ENCODE measurements at regions not wholly inside any gene's neighbourhood (a gene's known extent, or its start where the extent isn't known, plus 50 kb on each side); places are given as distances from the start of the nearest gene placed in this dataset.
"Not testable (repeated sequence)": the region's sequence is repeated elsewhere in the genome, so short reads cannot be mapped to it uniquely, and the experiment has no call there.

DNA sequence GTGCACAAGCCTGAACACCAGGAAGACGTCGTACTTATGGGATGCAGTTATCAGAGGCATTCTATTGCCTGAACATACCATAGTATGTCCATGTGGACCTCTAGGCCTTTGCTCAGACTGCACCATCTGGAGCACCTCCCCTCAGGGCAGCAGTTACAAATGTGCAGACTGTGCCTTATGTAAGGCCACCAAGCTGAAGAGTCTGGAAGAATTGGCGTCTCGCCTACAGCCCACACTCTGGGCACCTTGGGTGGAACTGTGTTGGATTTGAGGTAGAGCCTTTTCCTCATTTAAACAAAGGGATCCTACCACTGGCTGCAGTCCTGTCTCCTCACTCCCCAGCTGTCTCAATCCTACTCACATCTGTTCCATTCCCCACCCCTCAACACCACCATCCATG lies 204.3 kb upstream of the FRMD6 start:
- no peak for DNase-seq

GRCh38 chr14:51448831-51449670 lies 202.7 kb upstream of the FRMD6 start:
- DNase-seq, result no peak

DNA sequence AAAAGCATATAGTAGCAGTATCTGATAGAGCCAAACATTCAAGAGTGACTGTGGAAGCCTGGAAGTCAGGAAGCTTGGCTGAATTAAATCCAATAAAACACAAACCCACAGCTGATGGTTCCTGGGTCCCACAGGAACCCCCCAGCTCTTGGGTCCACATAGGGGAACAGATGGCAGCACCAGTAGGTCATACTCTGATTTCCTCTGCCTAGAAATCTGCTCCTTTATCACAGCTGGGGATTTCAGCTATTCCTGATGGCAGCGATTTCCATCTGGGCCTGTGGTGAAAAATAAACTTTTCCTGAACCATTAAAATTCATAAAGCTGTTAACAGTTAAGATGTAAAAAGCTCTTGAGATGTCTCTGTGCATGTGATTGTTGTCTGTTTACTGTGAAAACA lies 202.0 kb upstream of the FRMD6 start:
- DNase-seq, result no peak

DNA sequence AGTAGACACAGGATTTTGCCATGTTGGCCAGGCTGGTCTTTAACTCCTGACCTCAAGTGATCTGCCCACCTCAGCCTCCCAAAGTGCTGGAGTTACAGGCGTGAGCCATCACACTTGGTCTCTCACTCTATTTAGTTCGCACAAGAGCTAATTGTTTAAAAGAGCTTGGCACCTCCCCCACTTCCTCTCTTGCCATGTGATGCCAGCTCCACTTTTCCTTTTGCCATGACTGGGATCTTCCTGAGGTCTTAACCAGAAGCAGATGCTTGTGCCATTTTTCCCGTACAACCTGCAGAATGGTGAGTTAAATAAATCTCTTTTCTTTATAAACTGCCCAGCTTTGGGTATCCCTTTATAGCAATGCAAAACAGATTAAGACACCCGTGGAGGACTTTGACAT lies 200.1 kb upstream of the FRMD6 start:
- no peak for DNase-seq

DNA sequence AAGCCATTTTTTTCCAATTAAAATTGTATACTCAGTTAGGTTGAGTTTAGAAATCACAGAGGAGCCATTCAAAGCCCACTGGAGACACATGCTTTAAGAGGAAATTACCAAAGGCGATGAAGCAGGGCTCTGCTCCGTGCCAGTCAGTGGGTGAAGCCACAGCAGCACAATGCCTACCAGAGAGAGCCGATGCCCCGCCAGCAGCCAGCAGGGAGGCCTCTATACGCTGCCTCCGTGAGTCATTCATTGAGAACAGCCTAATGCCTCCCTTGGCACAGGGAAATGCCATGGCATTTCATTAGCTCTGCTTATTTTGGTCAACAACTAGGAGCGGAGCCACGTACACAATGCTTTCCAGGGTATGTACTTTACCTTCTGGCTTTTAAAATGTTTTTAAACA lies 197.8 kb upstream of the FRMD6 start:
- DNase-seq, result no peak

DNA sequence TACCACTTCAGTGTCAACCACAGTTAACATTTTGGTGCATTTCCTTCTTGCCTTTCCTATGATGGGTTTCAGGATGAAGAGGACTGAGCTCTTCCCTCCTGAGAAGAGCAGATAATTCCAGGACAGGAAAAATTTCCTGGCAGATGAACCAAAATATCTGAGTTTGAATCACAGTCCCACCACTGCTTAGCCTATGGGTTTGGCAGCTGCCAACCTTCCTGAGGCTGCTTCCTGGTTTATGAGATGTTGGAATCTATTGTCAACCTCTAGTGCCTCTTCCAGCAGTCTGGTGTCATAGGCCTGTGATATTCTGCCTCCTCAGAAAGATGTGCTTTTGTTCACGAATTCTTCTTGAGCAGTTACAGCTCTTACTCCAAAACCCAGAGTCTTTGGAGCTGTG lies 197.4 kb upstream of the FRMD6 start:
- DNase-seq, result no peak

- DNase-seq, result no peak
These were observed 196.5 kb upstream of the FRMD6 start for GRCh38 chr14:51455041-51455835.

- DNase-seq, result no peak
These were observed 193.7 kb upstream of the FRMD6 start for GRCh38 chr14:51457843-51458562.

DNA sequence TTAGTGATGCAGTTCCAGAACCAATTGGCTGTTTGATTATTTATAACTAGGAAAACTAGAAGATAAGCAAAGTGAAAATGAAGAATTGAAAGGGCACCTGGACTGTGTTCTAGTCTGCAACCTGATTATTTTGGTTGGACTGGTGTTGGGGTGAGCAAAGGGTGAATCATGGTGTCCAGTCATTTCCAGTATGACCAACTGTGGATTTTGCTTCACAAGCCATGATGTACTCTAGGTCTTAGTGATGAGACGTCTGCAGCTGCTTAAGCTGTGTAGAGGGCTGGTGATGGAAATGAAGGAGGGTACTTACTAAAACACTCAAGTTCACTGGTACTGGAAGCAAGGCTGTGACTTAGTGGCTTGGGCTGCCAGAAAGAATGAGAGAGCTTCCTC lies 193.2 kb upstream of the FRMD6 start:
- DNase-seq, result no peak

GRCh38 chr14:51460011-51460410 lies 191.7 kb upstream of the FRMD6 start:
- DNase-seq, result no peak

DNA sequence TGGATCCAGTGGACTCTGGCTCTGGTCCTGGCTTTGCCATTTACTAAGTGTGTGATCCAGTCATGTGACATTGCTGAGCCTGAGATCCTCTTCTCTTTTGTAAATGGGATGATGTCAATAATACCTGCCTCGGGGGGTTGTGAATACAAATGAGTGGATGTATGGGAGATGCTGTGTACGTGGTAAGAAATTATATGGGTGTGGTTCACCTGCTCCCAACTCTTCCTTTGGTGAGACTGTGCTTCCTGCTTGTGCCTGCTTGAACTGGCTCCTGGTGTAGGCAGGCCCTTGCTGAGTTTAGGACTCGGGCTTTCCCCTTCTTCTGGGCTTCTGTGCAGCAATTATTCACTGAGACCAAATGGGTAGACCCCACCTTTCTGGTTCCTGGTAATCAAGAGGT lies 189.5 kb upstream of the FRMD6 start:
- DNase-seq, result no peak

DNA sequence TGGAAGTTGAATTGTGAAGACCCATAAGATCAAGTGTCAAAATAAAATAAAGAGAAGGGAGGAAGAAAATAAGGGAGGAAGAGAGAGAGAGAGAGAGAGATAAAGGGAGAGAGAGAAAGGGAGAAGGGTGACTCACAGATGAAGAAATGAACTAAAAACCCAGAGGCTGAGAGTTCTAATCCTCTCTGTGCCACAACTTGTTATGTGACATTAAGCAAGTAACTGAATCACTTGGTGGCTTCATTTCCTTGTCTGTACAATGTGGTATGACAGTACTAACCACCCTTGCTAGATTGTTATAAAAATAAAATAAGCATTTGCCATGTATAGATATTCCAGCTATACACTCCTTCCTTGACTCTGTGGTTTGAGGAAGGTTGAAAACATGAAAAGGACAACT lies 189.0 kb upstream of the FRMD6 start:
- DNase-seq, result no peak

GRCh38 chr14:51463461-51463860 lies 188.2 kb upstream of the FRMD6 start:
- no peak for DNase-seq

DNA sequence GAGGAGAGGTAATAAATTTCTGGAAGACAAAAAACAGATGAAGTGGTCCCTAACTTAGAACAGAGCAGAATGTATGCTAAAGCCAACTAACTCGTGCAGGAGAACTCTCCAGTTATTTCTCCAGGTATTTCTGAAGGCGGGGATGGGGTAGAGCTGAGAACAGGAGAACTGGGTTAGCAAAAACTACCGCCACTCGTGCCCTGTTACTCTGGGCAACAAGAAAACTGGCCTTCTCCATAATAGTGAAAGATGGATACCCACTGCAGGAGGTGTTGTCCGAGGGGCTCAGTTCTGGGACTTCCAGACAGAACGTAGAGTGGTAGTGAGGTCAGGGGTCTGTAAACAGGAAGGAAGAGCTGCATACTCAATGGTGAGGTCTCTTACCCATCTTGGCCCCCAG lies 187.3 kb upstream of the FRMD6 start:
- DNase-seq, result no peak

DNA sequence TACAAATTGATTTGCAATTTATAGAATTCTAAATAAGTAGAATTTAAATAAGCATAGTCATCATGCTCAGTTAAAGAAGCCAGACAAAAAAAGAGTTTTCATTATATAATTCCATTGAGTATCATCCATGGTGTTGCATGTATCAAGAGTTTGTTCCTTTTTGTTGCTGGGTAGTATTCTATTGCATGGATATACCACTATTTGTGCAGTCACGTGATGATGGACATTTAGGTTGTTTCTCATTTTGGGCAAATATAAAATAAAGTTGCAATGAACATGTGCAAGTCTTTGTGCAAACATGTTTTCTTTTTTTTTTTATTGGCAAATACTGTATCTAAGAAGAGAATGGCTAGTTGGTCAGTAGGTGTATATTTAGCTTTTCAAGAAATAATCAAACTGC lies 186.2 kb upstream of the FRMD6 start:
- DNase-seq, result no peak

DNA sequence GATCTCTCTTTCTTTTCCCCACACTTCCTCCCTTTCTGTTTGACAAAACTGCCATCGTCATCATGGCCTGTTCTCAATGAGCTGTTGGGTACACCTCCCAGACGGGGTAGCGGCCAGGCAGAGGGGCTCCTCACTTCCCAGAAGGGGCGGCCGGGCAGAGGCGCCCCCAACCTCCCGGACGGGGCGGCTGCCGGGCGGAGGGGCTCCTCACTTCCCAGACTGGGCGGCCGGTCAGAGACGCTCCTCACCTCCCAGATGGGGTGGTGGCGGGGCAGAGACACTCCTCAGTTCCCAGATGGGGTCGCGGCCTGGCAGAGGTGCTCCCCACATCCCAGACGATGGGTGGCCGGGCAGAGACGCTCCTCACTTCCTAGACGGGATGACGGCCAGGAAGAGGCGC lies 184.3 kb upstream of the FRMD6 start:
- DNase-seq, result not testable (repeated sequence)

GRCh38 chr14:51468523-51468922 lies 183.2 kb upstream of the FRMD6 start:
- DNase-seq, result no peak

- no peak for DNase-seq
These were observed 178.8 kb upstream of the FRMD6 start for GRCh38 chr14:51472881-51473280.

DNA sequence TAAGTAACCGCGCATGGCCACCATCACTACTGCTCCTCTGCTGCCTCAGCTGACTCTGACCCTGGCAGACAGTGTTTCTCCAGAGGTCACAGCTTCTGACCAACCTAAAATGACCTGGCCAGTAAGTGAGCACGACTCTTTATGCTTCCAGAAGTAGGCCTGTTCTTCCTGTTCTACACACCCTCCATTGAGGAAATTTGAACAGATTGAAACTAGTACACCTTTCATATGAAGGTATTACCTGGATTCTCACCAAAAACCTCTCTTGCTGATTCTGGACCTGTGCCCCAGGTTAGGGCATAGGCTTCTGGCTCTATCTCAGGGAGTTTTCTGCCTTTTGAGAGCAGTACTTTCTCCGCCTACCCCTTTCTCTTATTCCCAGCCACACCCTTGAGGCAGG lies 178.4 kb upstream of the FRMD6 start:
- no peak for DNase-seq

GRCh38 chr14:51473808-51474565 lies 177.7 kb upstream of the FRMD6 start:
- no peak for DNase-seq

DNA sequence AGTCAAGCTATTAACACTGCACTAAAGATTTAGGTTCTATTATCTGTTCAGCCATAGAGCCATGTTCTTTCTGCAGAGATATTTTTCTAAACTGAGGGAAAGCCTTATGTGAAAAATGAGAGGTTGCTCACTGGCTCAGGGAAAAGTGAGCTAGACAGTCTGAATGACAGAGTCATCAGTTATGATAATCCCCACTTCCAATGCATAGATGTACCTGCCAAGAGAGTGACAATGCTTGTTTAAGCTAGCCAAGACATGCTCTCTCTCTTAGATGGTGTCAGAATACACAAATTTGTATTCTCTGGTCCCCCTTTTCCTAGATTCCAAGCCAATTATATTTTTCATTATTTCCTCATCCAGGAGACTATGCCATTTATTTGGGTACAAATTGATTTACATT lies 176.9 kb upstream of the FRMD6 start:
- no peak for DNase-seq

GRCh38 chr14:51478175-51478621 lies 173.5 kb upstream of the FRMD6 start:
- no peak for DNase-seq

Measured in hematopoietic multipotent progenitor cell treated with erythropoietin and hydrocortisone succinate and interleukin-3 and kit ligand, for 8 days (in vitro differentiated cells).